ENCODE measurements at regions not wholly inside any gene's neighbourhood (a gene's known extent, or its start where the extent isn't known, plus 50 kb on each side); places are given as distances from the start of the nearest gene placed in this dataset.

DNA sequence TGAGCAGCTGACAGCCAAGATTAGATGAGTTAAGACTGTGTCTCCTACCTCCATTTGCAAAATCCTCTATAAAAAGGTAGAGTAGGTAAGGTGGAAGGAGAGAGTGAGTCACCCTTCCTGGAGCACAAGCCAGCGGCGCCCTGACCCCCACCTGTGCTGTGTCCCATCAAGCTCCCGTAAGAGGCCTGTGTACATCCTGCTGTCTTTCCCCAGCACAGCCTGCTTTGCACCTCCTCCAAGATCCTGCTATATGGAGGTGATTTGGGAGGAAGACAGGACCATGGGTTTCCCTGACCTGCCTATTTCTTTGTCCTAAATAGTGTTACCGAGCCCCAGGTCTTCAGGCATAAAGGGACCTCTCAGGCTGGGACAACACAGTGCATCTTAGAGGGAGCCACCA, 62.3 kb upstream of the UQCRFS1 start:
- TF ChIP-seq EZH2 (IDR thresholded peaks at IDR 0.05; ENCODE audit: insufficient read depth, poor library complexity, severe bottlenecking) (no peak), EZH2phosphoT487 (IDR thresholded peaks at IDR 0.05; ENCODE audit: insufficient read depth, low read depth) (no peak)
